D341Med (cell line): ENCODE measurements at regions not wholly inside any gene's neighbourhood (a gene's known extent, or its start where the extent isn't known, plus 50 kb on each side); places are given as distances from the start of the nearest gene placed in this dataset.

ENCODE experiments used
- DNase-seq: peaks from one replicate; pipeline ENCODE4 v3.0.0; 2012; ENCODE audit warnings: low spot score

DNA sequence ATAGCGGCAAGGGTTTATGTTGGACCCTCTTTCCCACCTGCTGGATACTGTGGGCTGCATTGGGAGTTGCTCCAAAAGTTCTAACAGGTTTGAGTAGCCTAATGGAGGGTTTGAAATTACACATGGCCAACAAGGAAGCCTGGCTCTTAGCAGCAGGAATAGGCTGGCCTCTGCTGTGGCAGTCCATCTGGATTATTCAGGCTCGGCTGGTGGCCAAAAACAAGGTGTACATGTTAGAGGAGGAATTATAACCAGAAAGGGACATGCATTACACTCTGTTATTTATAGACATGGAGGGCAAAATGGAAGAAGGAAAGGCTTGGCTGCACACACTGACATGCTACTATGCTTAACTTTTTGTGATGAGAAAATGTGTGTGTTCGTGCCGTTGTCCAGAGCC lies 61.1 kb upstream of the NRXN1 start:
- no peak for DNase-seq

- DNase-seq, result no peak
These were observed 53.6 kb upstream of the NRXN1 start for GRCh38 chr2:51085420-51086068.

- DNase-seq, result no peak
These were observed 52.8 kb upstream of the NRXN1 start for GRCh38 chr2:51084750-51085149.
